Suprapubic skin (tissue), 4 donors: ENCODE measurements at regions not wholly inside any gene's neighbourhood (a gene's known extent, or its start where the extent isn't known, plus 50 kb on each side); places are given as distances from the start of the nearest gene placed in this dataset.
"Not testable (repeated sequence)": the region's sequence is repeated elsewhere in the genome, so short reads cannot be mapped to it uniquely, and the experiment has no call there.

Source experiments
- DNase-seq, 2 donors: peaks; one replicate each; pipeline ENCODE4 v3.0.0-alpha.2; 2019; ENCODE audit warnings: low spot score in 2 of 2
- H3K27ac ChIP-seq: fragments of 200-600 bp; sonication (generic); one replicate; pipeline ENCODE4 v1.5.1; 2019
- H3K27me3 ChIP-seq: fragments of 200-600 bp; sonication (generic); one replicate; pipeline ENCODE4 v1.5.1; 2019
- H3K36me3 ChIP-seq: fragments of 200-600 bp; sonication (generic); one replicate; pipeline ENCODE4 v1.5.1; 2019
- H3K4me1 ChIP-seq: fragments of 200-600 bp; sonication (generic); one replicate; pipeline ENCODE4 v1.5.1; 2019
- H3K4me3 ChIP-seq: fragments of 200-600 bp; sonication (generic); one replicate; pipeline ENCODE4 v1.5.1; 2019; ENCODE audit warnings: mild to moderate bottlenecking
- H3K9me3 ChIP-seq: fragments of 200-600 bp; sonication (generic); one replicate; pipeline ENCODE4 v1.5.1; 2019
- CTCF ChIP-seq, 2 donors: fragments of 200-600 bp in 1 of 2; fragments of 450-650 bp in 1 of 2; sonication (generic) in 1 of 2; IDR thresholded peaks; one replicate each; pipeline ENCODE4 v1.5.1; 2016 to 2019; ENCODE audit warnings: antibody characterized with exemption in 2 of 2, mild to moderate bottlenecking in 1 of 2, moderate library complexity in 1 of 2
- EP300 ChIP-seq: sonication (generic); formaldehyde crosslinking; IDR thresholded peaks from one replicate; pipeline ENCODE4 v1.6.1; 2017; ENCODE audit warnings: antibody characterized with exemption
- POLR2A ChIP-seq, 2 donors: fragments of 450-650 bp; IDR thresholded peaks; one replicate each; pipeline ENCODE4 v1.6.1; 2017; ENCODE audit warnings: antibody characterized with exemption in 2 of 2, mild to moderate bottlenecking in 2 of 2, moderate library complexity in 2 of 2
- POLR2AphosphoS5 ChIP-seq, 3 donors: sonication (generic); formaldehyde crosslinking; IDR thresholded peaks; one replicate each; pipeline ENCODE4 v1.6.1; 2017; ENCODE audit warnings: antibody characterized with exemption in 3 of 3
- WGBS: methylation state at CpG from one replicate; pipeline ENCODE4 v1.1.5; 2018; 5-methylcytosine and 5-hydroxymethylcytosine counted together

- Histone ChIP-seq H3K27me3 (no peaks in the 10 kb centered on the region), H3K27ac (no peak overlapping the region), H3K36me3 (no peaks in the 10 kb centered on the region), H3K9me3 (no peaks in the 10 kb centered on the region), H3K4me3 (no peak overlapping the region), H3K4me1 (no peaks in the 10 kb centered on the region)
- no peak for DNase-seq
- TF ChIP-seq EP300 (no peak), CTCF (IDR thresholded peaks at IDR 0.05) (no peak), POLR2A (IDR thresholded peaks at IDR 0.05) (no peak), POLR2AphosphoS5 (IDR thresholded peaks at IDR 0.05) (no peak)
Measured at GRCh38 chr4:32917586-32917985, 2197.4 kb downstream of the PCDH7 start.

GRCh38 chr4:32929796-32930699, 2209.9 kb downstream of the PCDH7 start:
- Histone ChIP-seq H3K27me3 (no peaks in the 10 kb centered on the region), H3K4me3 (no peak overlapping the region), H3K27ac (no peak overlapping the region), H3K4me1 (no peaks in the 10 kb centered on the region), H3K36me3 (no peaks in the 10 kb centered on the region), H3K9me3 (no peaks in the 10 kb centered on the region)
- WGBS = 32% methylated on average over 4 of the region's 4 CpGs
- TF ChIP-seq CTCF (IDR thresholded peaks at IDR 0.05) = no peak
- no peak for TF ChIP-seq EP300
- no peak for TF ChIP-seq POLR2AphosphoS5 (IDR thresholded peaks at IDR 0.05)
- no peak for TF ChIP-seq POLR2A (IDR thresholded peaks at IDR 0.05)
- DNase-seq = no peak

DNA sequence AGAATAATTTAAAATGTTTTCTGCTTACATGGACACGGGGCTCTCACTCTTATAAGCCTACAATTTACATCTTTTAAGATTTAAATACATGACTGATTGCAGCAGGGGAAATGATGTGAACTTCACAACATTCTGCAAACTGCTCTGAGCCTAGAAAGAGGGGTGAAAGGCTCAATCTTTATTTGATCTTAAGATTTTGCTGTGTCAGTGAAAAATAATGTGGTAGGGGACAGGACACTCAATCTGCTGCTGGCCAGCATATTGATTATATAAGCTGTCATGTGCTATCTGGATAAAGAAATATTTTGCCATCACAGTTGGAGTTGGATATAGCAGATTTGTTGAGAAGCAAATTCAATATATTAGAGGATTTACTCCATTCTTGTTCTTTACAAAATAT, 2210.5 kb downstream of the PCDH7 start:
- 26% methylated on average over 1 of the region's 1 CpG for whole genome bisulfite sequencing
- DNase-seq = no peak
- no peak for TF ChIP-seq POLR2AphosphoS5 (IDR thresholded peaks at IDR 0.05)
- TF ChIP-seq CTCF (IDR thresholded peaks at IDR 0.05) = no peak
- no peak for TF ChIP-seq POLR2A (IDR thresholded peaks at IDR 0.05)
- no peak for TF ChIP-seq EP300
- Histone ChIP-seq H3K9me3 (no peaks in the 10 kb centered on the region), H3K4me3 (no peak overlapping the region), H3K27ac (no peak overlapping the region), H3K36me3 (no peaks in the 10 kb centered on the region), H3K27me3 (no peaks in the 10 kb centered on the region), H3K4me1 (no peaks in the 10 kb centered on the region)

DNA sequence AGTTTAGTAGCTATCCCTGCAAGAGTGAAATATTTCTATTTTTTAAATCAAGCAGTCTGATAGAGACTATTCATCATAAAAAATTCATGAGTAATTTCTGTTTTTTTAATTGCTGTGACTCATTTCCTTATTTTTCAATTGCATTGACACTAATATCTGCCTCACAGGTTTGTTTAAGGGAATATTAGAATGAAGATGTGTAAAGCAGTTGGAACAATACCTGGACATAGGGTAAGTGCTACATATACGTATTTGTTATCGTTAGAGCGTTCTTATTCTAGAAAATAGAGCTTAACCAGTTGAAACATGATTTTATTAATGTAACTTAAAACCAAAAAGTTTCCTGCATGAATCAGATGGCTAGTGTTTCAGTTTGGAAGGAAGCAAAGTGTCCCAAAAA, 2211.3 kb downstream of the PCDH7 start:
- 33% methylated on average over 3 of the region's 3 CpGs for WGBS
- TF ChIP-seq EP300 = no peak
- TF ChIP-seq POLR2AphosphoS5 (IDR thresholded peaks at IDR 0.05) = no peak
- TF ChIP-seq CTCF (IDR thresholded peaks at IDR 0.05) = no peak
- TF ChIP-seq POLR2A (IDR thresholded peaks at IDR 0.05) = no peak
- H3K27me3 ChIP-seq = no peaks in the 10 kb centered on the region

GRCh38 chr4:32932156-32932555, 2212.0 kb downstream of the PCDH7 start:
- no peak overlapping the region for H3K4me3 ChIP-seq
- no peaks in the 10 kb centered on the region for H3K4me1 ChIP-seq
- no peaks in the 10 kb centered on the region for H3K27me3 ChIP-seq
- H3K27ac ChIP-seq = no peak overlapping the region
- no peaks in the 10 kb centered on the region for H3K36me3 ChIP-seq
- no peaks in the 10 kb centered on the region for H3K9me3 ChIP-seq
- no peak for DNase-seq
- TF ChIP-seq POLR2A (IDR thresholded peaks at IDR 0.05) = no peak
- no peak for TF ChIP-seq EP300
- no peak for TF ChIP-seq POLR2AphosphoS5 (IDR thresholded peaks at IDR 0.05)
- no peak for TF ChIP-seq CTCF (IDR thresholded peaks at IDR 0.05)

More for the DNA sequence above, 2211.3 kb downstream of the PCDH7 start:
- no peak for DNase-seq
- no peak overlapping the region for H3K4me3 ChIP-seq
- H3K27ac ChIP-seq = no peak overlapping the region
- H3K4me1 ChIP-seq = no peaks in the 10 kb centered on the region
- no peaks in the 10 kb centered on the region for H3K9me3 ChIP-seq
- no peaks in the 10 kb centered on the region for H3K36me3 ChIP-seq

- not testable (repeated sequence) for H3K27ac ChIP-seq, DNase-seq, H3K36me3 ChIP-seq, H3K27me3 ChIP-seq, H3K4me1 ChIP-seq, H3K4me3 ChIP-seq, H3K9me3 ChIP-seq
Measured at GRCh38 chr4:32939222-32939621, 2219.1 kb downstream of the PCDH7 start.
